ENCODE measurements at regions not wholly inside any gene's neighbourhood (a gene's known extent, or its start where the extent isn't known, plus 50 kb on each side); places are given as distances from the start of the nearest gene placed in this dataset.

- ATAC-seq = no peak
- Mint-ChIP-seq H3K4me3 (no peak overlapping the region), H3K27ac (no peak overlapping the region), H3K27me3 (peaks cover 7% of the 10 kb centered on the region), H3K36me3 (ENCODE audit: low read depth) (peaks cover 2% of the 10 kb centered on the region), H3K4me1 (peaks cover 3% of the 10 kb centered on the region)
- no peaks in the 10 kb centered on the region for H3K9me3 ChIP-seq (ENCODE audit: control insufficient read depth, low read length, poor library complexity, severe bottlenecking)
- no peak for DNase-seq
These were observed 115.8 kb downstream of the ETNK1 start for GRCh38 chr12:22740656-22741355.

DNA sequence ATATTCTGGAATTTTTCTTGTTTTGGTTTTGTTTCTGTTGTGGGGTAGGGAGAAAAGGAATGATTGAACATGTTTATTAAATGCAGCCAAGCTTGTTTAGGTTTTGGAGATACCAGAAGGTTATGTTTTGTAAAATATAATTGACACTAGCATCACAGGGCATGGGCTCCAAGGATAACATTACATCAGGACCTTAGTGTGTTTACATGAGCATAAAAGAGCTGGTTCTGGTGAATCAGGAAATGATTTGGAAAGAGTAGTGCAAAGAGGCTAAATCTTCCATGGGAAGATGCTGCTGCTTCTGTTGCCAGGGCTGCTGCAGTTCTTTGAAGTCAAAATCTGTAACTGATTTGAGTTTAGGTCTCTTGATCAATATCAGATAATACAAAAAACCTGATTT is 118.7 kb downstream of the ETNK1 start:
- Mint-ChIP-seq H3K27ac (no peak overlapping the region), H3K27me3 (peaks cover 21% of the 10 kb centered on the region), H3K4me1 (peaks cover 3% of the 10 kb centered on the region), H3K36me3 (ENCODE audit: low read depth) (peaks cover 4% of the 10 kb centered on the region), H3K4me3 (no peak overlapping the region)
- no peak for DNase-seq
- ATAC-seq = no peak
- no peaks in the 10 kb centered on the region for H3K9me3 ChIP-seq (ENCODE audit: control insufficient read depth, low read length, poor library complexity, severe bottlenecking)

DNA sequence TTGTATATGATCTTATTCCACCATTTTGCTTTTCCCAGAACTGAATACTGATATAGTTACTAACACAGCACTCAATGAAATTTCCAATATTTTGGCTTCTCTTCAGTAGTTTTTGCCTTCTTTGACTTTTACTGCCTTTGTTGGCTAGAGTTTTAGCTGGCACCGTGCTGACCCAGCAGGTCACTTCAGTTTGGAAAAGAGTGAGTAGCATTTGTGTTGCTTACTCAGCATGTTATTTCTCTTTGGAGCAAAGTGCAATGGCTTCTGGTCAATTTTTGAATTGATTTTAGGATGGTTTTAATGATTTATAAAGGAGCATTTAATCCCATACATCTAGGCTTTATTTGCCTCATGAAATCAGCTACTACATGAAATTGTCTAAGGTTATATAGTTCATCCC is 119.2 kb downstream of the ETNK1 start:
- H3K4me3 Mint-ChIP-seq = no peak overlapping the region
- DNase-seq = no peak
- ATAC-seq = no peak
- no peak overlapping the region for H3K27ac Mint-ChIP-seq
- peaks cover 3% of the 10 kb centered on the region for H3K4me1 Mint-ChIP-seq
- peaks cover 23% of the 10 kb centered on the region for H3K27me3 Mint-ChIP-seq
- peaks cover 4% of the 10 kb centered on the region for H3K36me3 Mint-ChIP-seq (ENCODE audit: low read depth)
- no peaks in the 10 kb centered on the region for H3K9me3 ChIP-seq (ENCODE audit: control insufficient read depth, low read length, poor library complexity, severe bottlenecking)

GRCh38 chr12:22746720-22747119 is 121.7 kb downstream of the ETNK1 start:
- H3K27me3 Mint-ChIP-seq = peaks cover 23% of the 10 kb centered on the region
- peaks cover 4% of the 10 kb centered on the region for H3K36me3 Mint-ChIP-seq (ENCODE audit: low read depth)

DNA sequence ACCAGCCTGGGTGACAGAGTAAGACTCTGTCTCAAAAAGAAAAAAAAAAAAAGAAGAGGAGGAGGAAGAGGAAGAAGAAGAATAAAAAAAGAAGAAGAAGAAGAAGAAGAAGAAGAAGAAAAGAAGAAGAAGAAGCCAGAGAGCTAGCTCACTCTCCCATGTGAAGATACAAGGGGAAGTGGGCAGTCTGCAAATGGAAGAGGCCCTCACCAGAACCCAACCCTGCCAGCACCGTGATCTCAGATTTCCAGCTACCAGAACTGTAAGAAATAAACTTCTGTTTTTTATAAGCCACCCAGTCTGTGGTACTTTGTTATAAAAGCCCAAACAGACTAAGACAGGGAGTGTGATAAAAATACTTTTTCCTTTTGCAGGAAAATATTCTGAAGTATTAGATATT is 130.7 kb downstream of the ETNK1 start:
- Mint-ChIP-seq H3K36me3 (ENCODE audit: low read depth) (no peaks in the 10 kb centered on the region), H3K4me3 (no peak overlapping the region), H3K27me3 (no peaks in the 10 kb centered on the region), H3K27ac (no peak overlapping the region), H3K4me1 (no peaks in the 10 kb centered on the region)
- DNase-seq (no peak), ATAC-seq (no peak)
- H3K9me3 ChIP-seq (ENCODE audit: control insufficient read depth, low read length, poor library complexity, severe bottlenecking) = no peaks in the 10 kb centered on the region

More at GRCh38 chr12:22746720-22747119, 121.7 kb downstream of the ETNK1 start:
- Mint-ChIP-seq H3K4me1 (peaks cover 3% of the 10 kb centered on the region), H3K4me3 (no peak overlapping the region), H3K27ac (no peak overlapping the region)
- no peak for ATAC-seq
- no peak for DNase-seq
- H3K9me3 ChIP-seq (ENCODE audit: control insufficient read depth, low read length, poor library complexity, severe bottlenecking) = no peaks in the 10 kb centered on the region

GRCh38 chr12:22759769-22760674 is 135.1 kb downstream of the ETNK1 start:
- Mint-ChIP-seq H3K27me3 (no peaks in the 10 kb centered on the region), H3K27ac (no peak overlapping the region), H3K36me3 (ENCODE audit: low read depth) (no peaks in the 10 kb centered on the region), H3K4me1 (no peaks in the 10 kb centered on the region), H3K4me3 (no peak overlapping the region)
- no peak for DNase-seq
- H3K9me3 ChIP-seq (ENCODE audit: control insufficient read depth, low read length, poor library complexity, severe bottlenecking) = no peaks in the 10 kb centered on the region
- ATAC-seq = no peak

- no peaks in the 10 kb centered on the region for H3K9me3 ChIP-seq (ENCODE audit: control insufficient read depth, low read length, poor library complexity, severe bottlenecking)
- Mint-ChIP-seq H3K4me3 (no peak overlapping the region), H3K27ac (no peak overlapping the region), H3K27me3 (peaks cover 17% of the 10 kb centered on the region), H3K4me1 (no peaks in the 10 kb centered on the region), H3K36me3 (ENCODE audit: low read depth) (no peaks in the 10 kb centered on the region)
- no peak for DNase-seq
- no peak for ATAC-seq
These were observed 140.6 kb downstream of the ETNK1 start for GRCh38 chr12:22765421-22766130.

GRCh38 chr12:22766911-22767420 is 142.0 kb downstream of the ETNK1 start:
- H3K4me1 Mint-ChIP-seq = no peaks in the 10 kb centered on the region
- H3K36me3 Mint-ChIP-seq (ENCODE audit: low read depth) = no peaks in the 10 kb centered on the region
- no peak overlapping the region for H3K27ac Mint-ChIP-seq
- H3K27me3 Mint-ChIP-seq = peaks cover 17% of the 10 kb centered on the region
- ATAC-seq (no peak), DNase-seq (no peak)
- H3K9me3 ChIP-seq (ENCODE audit: control insufficient read depth, low read length, poor library complexity, severe bottlenecking) = no peaks in the 10 kb centered on the region
- H3K4me3 Mint-ChIP-seq = no peak overlapping the region

GRCh38 chr12:22781339-22781738 is 156.4 kb downstream of the ETNK1 start:
- H3K27ac Mint-ChIP-seq = no peak overlapping the region
- DNase-seq (no peak), ATAC-seq (no peak)
- H3K27me3 Mint-ChIP-seq = peaks cover 13% of the 10 kb centered on the region
- peaks cover 2% of the 10 kb centered on the region for H3K36me3 Mint-ChIP-seq (ENCODE audit: low read depth)
- H3K4me1 Mint-ChIP-seq = no peaks in the 10 kb centered on the region
- no peak overlapping the region for H3K4me3 Mint-ChIP-seq
- no peaks in the 10 kb centered on the region for H3K9me3 ChIP-seq (ENCODE audit: control insufficient read depth, low read length, poor library complexity, severe bottlenecking)

GRCh38 chr12:22787557-22787956 is 162.6 kb downstream of the ETNK1 start:
- Mint-ChIP-seq H3K27me3 (peaks cover 11% of the 10 kb centered on the region), H3K4me1 (no peaks in the 10 kb centered on the region), H3K4me3 (no peak overlapping the region), H3K27ac (no peak overlapping the region), H3K36me3 (ENCODE audit: low read depth) (no peaks in the 10 kb centered on the region)
- DNase-seq (no peak), ATAC-seq (no peak)
- H3K9me3 ChIP-seq (ENCODE audit: control insufficient read depth, low read length, poor library complexity, severe bottlenecking) = no peaks in the 10 kb centered on the region

GRCh38 chr12:22788913-22789312 is 163.9 kb downstream of the ETNK1 start:
- no peak overlapping the region for H3K4me3 Mint-ChIP-seq
- ATAC-seq = no peak
- DNase-seq = no peak
- no peaks in the 10 kb centered on the region for H3K36me3 Mint-ChIP-seq (ENCODE audit: low read depth)
- no peaks in the 10 kb centered on the region for H3K4me1 Mint-ChIP-seq
- H3K9me3 ChIP-seq (ENCODE audit: control insufficient read depth, low read length, poor library complexity, severe bottlenecking) = no peaks in the 10 kb centered on the region
- H3K27me3 Mint-ChIP-seq = peaks cover 15% of the 10 kb centered on the region
- H3K27ac Mint-ChIP-seq = no peak overlapping the region

GRCh38 chr12:22792138-22792537 is 167.2 kb downstream of the ETNK1 start:
- H3K9me3 ChIP-seq (ENCODE audit: control insufficient read depth, low read length, poor library complexity, severe bottlenecking) = no peaks in the 10 kb centered on the region
- ATAC-seq (no peak), DNase-seq (no peak)
- Mint-ChIP-seq H3K4me3 (no peak overlapping the region), H3K27me3 (peaks cover 15% of the 10 kb centered on the region), H3K36me3 (ENCODE audit: low read depth) (no peaks in the 10 kb centered on the region), H3K4me1 (no peaks in the 10 kb centered on the region), H3K27ac (no peak overlapping the region)

- Mint-ChIP-seq H3K27ac (no peak overlapping the region), H3K27me3 (peaks cover 15% of the 10 kb centered on the region), H3K4me1 (no peaks in the 10 kb centered on the region), H3K4me3 (no peak overlapping the region), H3K36me3 (ENCODE audit: low read depth) (no peaks in the 10 kb centered on the region)
- ATAC-seq (no peak), DNase-seq (no peak)
- H3K9me3 ChIP-seq (ENCODE audit: control insufficient read depth, low read length, poor library complexity, severe bottlenecking) = no peaks in the 10 kb centered on the region
These were observed 169.0 kb downstream of the ETNK1 start for GRCh38 chr12:22794017-22794416.
